Ovary (tissue), 3 donors: ENCODE measurements at regions not wholly inside any gene's neighbourhood (a gene's known extent, or its start where the extent isn't known, plus 50 kb on each side); places are given as distances from the start of the nearest gene placed in this dataset.
"Not testable (repeated sequence)": the region's sequence is repeated elsewhere in the genome, so short reads cannot be mapped to it uniquely, and the experiment has no call there.

Experiments
- CTCF ChIP-seq, 3 donors: fragments of 450-650 bp in 2 of 3; fragments of 200-600 bp in 1 of 3; IDR thresholded peaks; one replicate each; pipeline versions ENCODE4 v1.5.1 to v1.8.0; 2016 to 2022; ENCODE audit warnings: antibody characterized with exemption in 3 of 3, mild to moderate bottlenecking in 1 of 3
- EP300 ChIP-seq: sonication (generic); formaldehyde crosslinking; IDR thresholded peaks from one replicate; pipeline ENCODE4 v1.6.1; 2017; ENCODE audit warnings: antibody characterized with exemption
- donor health status: DM: no; HTN: no; CAD: no.

DNA sequence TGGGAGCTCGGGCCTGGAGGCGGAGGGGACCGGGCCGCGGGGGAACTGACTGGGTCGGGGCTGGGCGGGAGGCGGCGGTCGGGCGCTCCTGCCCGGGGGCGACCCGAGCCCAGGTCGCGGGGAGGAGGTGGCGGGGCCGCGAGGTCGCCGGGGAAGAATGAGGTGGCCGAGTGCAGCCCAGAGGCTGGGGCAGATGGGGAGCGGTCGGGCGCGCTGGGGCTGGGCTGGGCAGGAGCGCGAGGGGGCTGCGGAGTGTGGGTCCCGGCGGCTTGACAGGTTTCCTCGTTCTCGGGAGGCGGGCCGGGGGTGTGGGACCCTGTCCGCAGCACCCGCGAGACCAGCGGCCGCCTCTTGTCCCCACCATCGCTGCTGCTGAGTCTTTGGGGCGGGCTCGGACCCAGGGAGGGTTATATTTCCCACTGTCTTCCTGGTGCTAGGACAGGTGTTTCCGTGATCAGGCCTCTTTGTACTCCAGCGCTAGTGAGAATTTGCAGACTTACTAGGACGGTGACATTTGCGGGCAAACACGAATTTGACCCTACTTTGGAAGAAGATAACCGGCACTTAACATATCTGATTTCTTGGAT is 208.4 kb upstream of the ZNF722 start:
- TF ChIP-seq CTCF (IDR thresholded peaks at IDR 0.05); EP300: not testable (repeated sequence)
